ENCODE measurements at regions not wholly inside any gene's neighbourhood (a gene's known extent, or its start where the extent isn't known, plus 50 kb on each side); places are given as distances from the start of the nearest gene placed in this dataset.

DNA sequence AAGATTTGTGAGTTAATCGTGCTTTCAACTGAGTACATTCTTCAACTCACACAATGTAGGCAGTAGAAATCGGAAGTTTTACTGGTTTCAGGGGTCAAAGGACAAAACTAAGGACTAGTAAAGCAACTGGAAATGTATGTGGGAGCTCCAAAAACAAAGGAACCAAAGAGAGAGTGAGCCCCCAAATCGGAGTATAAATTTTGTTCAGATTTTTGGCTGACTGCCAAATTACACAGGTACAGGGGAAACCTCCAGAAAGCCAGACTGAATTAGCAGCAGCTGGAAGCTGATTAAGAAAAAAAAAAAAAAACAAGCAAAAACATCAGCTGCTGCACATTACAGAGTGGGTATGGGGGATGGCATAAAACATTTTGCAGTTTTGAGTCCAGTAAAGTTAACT is 75.2 kb upstream of the GNAZ start:
- no peak overlapping the region for H3K27ac ChIP-seq (ENCODE audit: low read length in 2 of 2)
- no peak overlapping the region for H3K4me3 ChIP-seq (ENCODE audit: control extremely low read depth in 1 of 5, extremely low read depth in 1 of 5, insufficient read depth in 1 of 5, low read depth in 2 of 5, low read length in 4 of 5)
- H3K4me3 Mint-ChIP-seq, result no peak overlapping the region
- no peak for ATAC-seq (ENCODE audit: low read depth)
- no peaks in the 10 kb centered on the region for H3K27me3 ChIP-seq (replicated peaks in 1 of 4; ENCODE audit: control extremely low read depth in 1 of 4, control insufficient read depth in 3 of 4, insufficient read depth in 4 of 4, low read length in 3 of 4)
- TF ChIP-seq CTCF (IDR thresholded peaks at IDR 0.05) (no peak), EZH2 (IDR thresholded peaks at IDR 0.05; ENCODE audit: borderline replicate concordance, insufficient read depth, low read depth, low read length, poor library complexity, severe bottlenecking) (no peak)
- no peak overlapping the region for H2AFZ ChIP-seq (ENCODE audit: insufficient read depth, low read depth, low read length, poor library complexity, severe bottlenecking)
- 0% methylated on average over 1 of the region's 3 CpGs for WGBS (ENCODE audit: insufficient coverage)
- no peak overlapping the region for H3K27ac Mint-ChIP-seq
- intact Hi-C loops (cut with micrococcal nuclease), result no loop called here
- no peaks in the 10 kb centered on the region for H3K79me2 ChIP-seq (ENCODE audit: control insufficient read depth, insufficient read depth, low read length)
- peaks cover 4% of the 10 kb centered on the region for H3K4me1 Mint-ChIP-seq
- no peak overlapping the region for H3K9ac ChIP-seq (ENCODE audit: low read length)
- H4K20me1 ChIP-seq (ENCODE audit: control insufficient read depth, insufficient read depth, low read length, poor library complexity, severe bottlenecking), result no peaks in the 10 kb centered on the region
- ChIA-PET POLR2A (no interaction called here), CTCF (no interaction called here)
- peaks cover 13% of the 10 kb centered on the region for H3K9me3 Mint-ChIP-seq (ENCODE audit: insufficient read depth)
- H3K36me3 ChIP-seq (replicated peaks in 1 of 2; ENCODE audit: control extremely low read depth in 1 of 2, control insufficient read depth in 1 of 2, extremely low read depth in 1 of 2, insufficient read depth in 2 of 2, low read length in 1 of 2), result no peaks in the 10 kb centered on the region
- H3K27me3 Mint-ChIP-seq, result peaks cover 9% of the 10 kb centered on the region
- no peak overlapping the region for H3K4me2 ChIP-seq (replicated peaks; ENCODE audit: low read depth, low read length, poor library complexity, severe bottlenecking)
- H3K4me1 ChIP-seq (ENCODE audit: control insufficient read depth in 2 of 2, insufficient read depth in 2 of 2, low read length in 2 of 2), result peaks cover 0 to 2% of the 10 kb centered on the region in 2 donors
- no peak for DNase-seq
- H3K9me3 ChIP-seq (ENCODE audit: control extremely low read depth in 1 of 3, control insufficient read depth in 2 of 3, insufficient read depth in 1 of 3, low read length in 2 of 3), result peaks cover 8 to 24% (median 13%) of the 10 kb centered on the region in 3 donors

- peaks cover 7 to 16% of the 10 kb centered on the region in 2 donors for H3K4me1 ChIP-seq (ENCODE audit: control insufficient read depth in 2 of 2, insufficient read depth in 2 of 2, low read length in 2 of 2)
- intact Hi-C loops (cut with micrococcal nuclease), result no loop called here
- H4K20me1 ChIP-seq (ENCODE audit: control insufficient read depth, insufficient read depth, low read length, poor library complexity, severe bottlenecking), result no peaks in the 10 kb centered on the region
- CTCF ChIA-PET, result no interaction called here
- peaks cover 8 to 31% (median 20%) of the 10 kb centered on the region in 3 donors for H3K9me3 ChIP-seq (ENCODE audit: control extremely low read depth in 1 of 3, control insufficient read depth in 2 of 3, insufficient read depth in 1 of 3, low read length in 2 of 3)
- H3K9me3 Mint-ChIP-seq (ENCODE audit: insufficient read depth), result peaks cover 13% of the 10 kb centered on the region
- no peak overlapping the region for H3K4me2 ChIP-seq (replicated peaks; ENCODE audit: low read depth, low read length, poor library complexity, severe bottlenecking)
- TF ChIP-seq EZH2 (IDR thresholded peaks at IDR 0.05; ENCODE audit: borderline replicate concordance, insufficient read depth, low read depth, low read length, poor library complexity, severe bottlenecking) (no peak), CTCF (IDR thresholded peaks at IDR 0.05) (no peak)
- no peak overlapping the region for H3K4me3 Mint-ChIP-seq
- no CpG with 5 or more reads among the region's 2 CpGs for WGBS (ENCODE audit: insufficient coverage)
- H3K4me1 Mint-ChIP-seq, result peaks cover 15% of the 10 kb centered on the region
- POLR2A ChIA-PET, result no interaction called here
- H3K27ac Mint-ChIP-seq, result no peak overlapping the region
- no peak overlapping the region for H3K9ac ChIP-seq (ENCODE audit: low read length)
- no peaks in the 10 kb centered on the region for H3K27me3 Mint-ChIP-seq
- ATAC-seq (ENCODE audit: low read depth) (no peak), DNase-seq (no peak)
- H3K27me3 ChIP-seq (replicated peaks in 1 of 4; ENCODE audit: control extremely low read depth in 1 of 4, control insufficient read depth in 3 of 4, insufficient read depth in 4 of 4, low read length in 3 of 4), result no peaks in the 10 kb centered on the region
- no peaks in the 10 kb centered on the region for H3K36me3 ChIP-seq (replicated peaks in 1 of 2; ENCODE audit: control extremely low read depth in 1 of 2, control insufficient read depth in 1 of 2, extremely low read depth in 1 of 2, insufficient read depth in 2 of 2, low read length in 1 of 2)
- H3K79me2 ChIP-seq (ENCODE audit: control insufficient read depth, insufficient read depth, low read length), result no peaks in the 10 kb centered on the region
- no peak overlapping the region for H2AFZ ChIP-seq (ENCODE audit: insufficient read depth, low read depth, low read length, poor library complexity, severe bottlenecking)
- H3K27ac ChIP-seq (ENCODE audit: low read length in 2 of 2), result no peak overlapping the region
- no peak overlapping the region for H3K4me3 ChIP-seq (ENCODE audit: control extremely low read depth in 1 of 5, extremely low read depth in 1 of 5, insufficient read depth in 1 of 5, low read depth in 2 of 5, low read length in 4 of 5)
These were observed 73.6 kb upstream of the GNAZ start for GRCh38 chr22:22996511-22997261.
